Neutrophil (primary cell): ENCODE measurements at regions not wholly inside any gene's neighbourhood (a gene's known extent, or its start where the extent isn't known, plus 50 kb on each side); places are given as distances from the start of the nearest gene placed in this dataset.

Experiments
- H3K27ac ChIP-seq: fragments of 200-600 bp; sonication (generic); 2 replicates; pipeline ENCODE4 v1.5.1; 2016; ENCODE audit warnings: mild to moderate bottlenecking, moderate library complexity
- H3K27me3 ChIP-seq: fragments of 200-600 bp; sonication (generic); 2 replicates; pipeline ENCODE4 v1.6.0; 2016; ENCODE audit warnings: mild to moderate bottlenecking
- H3K36me3 ChIP-seq: fragments of 200-600 bp; sonication (generic); 2 replicates; pipeline ENCODE4 v1.5.1; 2017
- H3K4me1 ChIP-seq, 2 experiments: fragments of 200-600 bp in 1 of 2; sonication (generic) in 1 of 2; 1 replicate in 1 of 2; 2 replicates in 1 of 2; pipeline versions ENCODE4 v1.5.1 to v1.6.1; 2013 to 2016; ENCODE audit warnings: low read depth in 1 of 2, low read length in 1 of 2, mild to moderate bottlenecking in 1 of 2, moderate library complexity in 1 of 2; ENCODE audit not compliant: control insufficient read depth in 1 of 2, insufficient read depth in 1 of 2
- H3K4me3 ChIP-seq, 2 experiments: fragments of 200-600 bp in 1 of 2; sonication (generic) in 1 of 2; 1 replicate in 1 of 2; 2 replicates in 1 of 2; pipeline ENCODE4 v1.5.1; 2013 to 2016; ENCODE audit warnings: low read depth in 1 of 2, low read length in 1 of 2, mild to moderate bottlenecking in 1 of 2, moderate library complexity in 1 of 2
- H3K9me3 ChIP-seq: fragments of 200-600 bp; sonication (generic); 2 replicates; pipeline ENCODE4 v1.5.1; 2016
- CTCF ChIP-seq: fragments of 200-600 bp; sonication (generic); IDR thresholded peaks from 2 replicates; pipeline ENCODE4 v1.5.1; 2016; ENCODE audit warnings: antibody characterized with exemption

- H3K4me3 ChIP-seq: no peak overlapping the region
- H3K4me1 ChIP-seq: no peaks in the 10 kb centered on the region
- TF ChIP-seq CTCF: no peak
- no peaks in the 10 kb centered on the region for H3K36me3 ChIP-seq
- no peaks in the 10 kb centered on the region for H3K27me3 ChIP-seq
- no peak overlapping the region for H3K27ac ChIP-seq
- no peaks in the 10 kb centered on the region for H3K9me3 ChIP-seq
Measured at GRCh38 chr10:120365872-120366271, 91.2 kb upstream of the PLPP4 start.

- Histone ChIP-seq H3K4me1 (no peaks in the 10 kb centered on the region), H3K27ac (no peak overlapping the region), H3K9me3 (no peaks in the 10 kb centered on the region), H3K27me3 (no peaks in the 10 kb centered on the region), H3K36me3 (no peaks in the 10 kb centered on the region), H3K4me3 (no peak overlapping the region)
- TF ChIP-seq CTCF: no peak
Measured at GRCh38 chr10:120367341-120367740, 89.7 kb upstream of the PLPP4 start.

- no peaks in the 10 kb centered on the region for H3K36me3 ChIP-seq
- no peaks in the 10 kb centered on the region for H3K4me1 ChIP-seq
- H3K9me3 ChIP-seq: no peaks in the 10 kb centered on the region
- no peaks in the 10 kb centered on the region for H3K27me3 ChIP-seq
- no peak for TF ChIP-seq CTCF
- H3K4me3 ChIP-seq: no peak overlapping the region
- H3K27ac ChIP-seq: no peak overlapping the region
Measured at GRCh38 chr10:120368338-120368737, 88.7 kb upstream of the PLPP4 start.

- Histone ChIP-seq H3K36me3 (no peaks in the 10 kb centered on the region), H3K9me3 (no peaks in the 10 kb centered on the region), H3K27me3 (no peaks in the 10 kb centered on the region), H3K27ac (no peak overlapping the region), H3K4me1 (no peaks in the 10 kb centered on the region), H3K4me3 (no peak overlapping the region)
- no peak for TF ChIP-seq CTCF
Measured at GRCh38 chr10:120368927-120369326, 88.1 kb upstream of the PLPP4 start.

GRCh38 chr10:120369856-120370276 is 87.2 kb upstream of the PLPP4 start:
- no peak for TF ChIP-seq CTCF
- Histone ChIP-seq H3K27me3 (no peaks in the 10 kb centered on the region), H3K27ac (no peak overlapping the region), H3K4me3 (no peak overlapping the region), H3K36me3 (no peaks in the 10 kb centered on the region), H3K4me1 (no peaks in the 10 kb centered on the region), H3K9me3 (no peaks in the 10 kb centered on the region)

GRCh38 chr10:120371856-120372255 is 85.2 kb upstream of the PLPP4 start:
- Histone ChIP-seq H3K4me3 (no peak overlapping the region), H3K9me3 (no peaks in the 10 kb centered on the region), H3K36me3 (no peaks in the 10 kb centered on the region), H3K27me3 (no peaks in the 10 kb centered on the region), H3K27ac (no peak overlapping the region), H3K4me1 (no peaks in the 10 kb centered on the region)
- no peak for TF ChIP-seq CTCF
